ENCODE measurements at regions not wholly inside any gene's neighbourhood (a gene's known extent, or its start where the extent isn't known, plus 50 kb on each side); places are given as distances from the start of the nearest gene placed in this dataset.

- H3K9me2 ChIP-seq, result no peaks in the 10 kb centered on the region
- H3K4me3 ChIP-seq (ENCODE audit: low read depth in 2 of 2, low read length in 1 of 2), result no peak overlapping the region
- no peaks in the 10 kb centered on the region for H3K4me1 ChIP-seq (ENCODE audit: control insufficient read depth in 1 of 2, insufficient read depth in 2 of 2, low read depth in 1 of 2, low read length in 1 of 2)
- H3K4me2 ChIP-seq, result no peak overlapping the region
- H3K36me3 ChIP-seq (replicated peaks in 1 of 2; ENCODE audit: control insufficient read depth in 1 of 2, insufficient read depth in 2 of 2, low read length in 1 of 2), result no peaks in the 10 kb centered on the region
- POLR2A ChIA-PET, result no interaction called here
- CTCF ChIA-PET, result interaction anchor here (1.6 kb wide), 1 partner anchor 12 kb away, joined by 4 read pairs; no protein-coding TSS in a partner anchor
- H3F3A ChIP-seq (replicated peaks; ENCODE audit: insufficient read depth), result no peaks in the 10 kb centered on the region
- no peaks in the 10 kb centered on the region for H3K79me2 ChIP-seq (ENCODE audit: insufficient read depth)
- no peak overlapping the region for H2AFZ ChIP-seq (ENCODE audit: low read depth)
- DNase-seq, result no peak
- H3K27ac ChIP-seq (ENCODE audit: low read depth in 2 of 2, low read length in 1 of 2), result no peak overlapping the region
- H3K27me3 ChIP-seq (ENCODE audit: insufficient read depth), result peaks cover 13% of the 10 kb centered on the region; the same call in 1 of the 2 replicates
- no peaks in the 10 kb centered on the region for H4K20me1 ChIP-seq (ENCODE audit: insufficient read depth)
- TF ChIP-seq YY1 (IDR thresholded peaks at IDR 0.05; ENCODE audit: low read depth) (no peak), RAD21 (IDR thresholded peaks at IDR 0.05; ENCODE audit: low read length) (no peak)
- H3K9ac ChIP-seq, result no peak overlapping the region
- WGBS (ENCODE audit: low lambda C conversion rate), result 2% methylated on average over 5 of the region's 5 CpGs
- H3K9me3 ChIP-seq, result no peaks in the 10 kb centered on the region
These were observed 60.4 kb downstream of the EVX1 start for GRCh38 chr7:27303026-27303425.

- Histone ChIP-seq H3K27me3 (ENCODE audit: insufficient read depth) (peaks cover 13% of the 10 kb centered on the region; the same call in 1 of the 2 replicates), H3K9ac (no peak overlapping the region), H3K36me3 (replicated peaks in 1 of 2; ENCODE audit: control insufficient read depth in 1 of 2, insufficient read depth in 2 of 2, low read length in 1 of 2) (no peaks in the 10 kb centered on the region), H3K79me2 (ENCODE audit: insufficient read depth) (no peaks in the 10 kb centered on the region), H3K9me2 (no peaks in the 10 kb centered on the region), H3K27ac (ENCODE audit: low read depth in 2 of 2, low read length in 1 of 2) (no peak overlapping the region), H3K4me2 (no peak overlapping the region), H2AFZ (ENCODE audit: low read depth) (no peak overlapping the region), H3K9me3 (no peaks in the 10 kb centered on the region), H4K20me1 (ENCODE audit: insufficient read depth) (no peaks in the 10 kb centered on the region), H3K4me1 (ENCODE audit: control insufficient read depth in 1 of 2, insufficient read depth in 2 of 2, low read depth in 1 of 2, low read length in 1 of 2) (no peaks in the 10 kb centered on the region), H3K4me3 (ENCODE audit: low read depth in 2 of 2, low read length in 1 of 2) (no peak overlapping the region), H3F3A (replicated peaks; ENCODE audit: insufficient read depth) (no peaks in the 10 kb centered on the region)
- CTCF ChIA-PET, result no interaction called here
- WGBS (ENCODE audit: low lambda C conversion rate), result 28% methylated on average over 6 of the region's 6 CpGs
- POLR2A ChIA-PET, result no interaction called here
- no peak for TF ChIP-seq TAF1 (IDR thresholded peaks at IDR 0.05; ENCODE audit: borderline replicate concordance, low read depth, low read length)
- no peak for TF ChIP-seq MEF2A (IDR thresholded peaks at IDR 0.05; ENCODE audit: borderline replicate concordance, low read depth)
- TF ChIP-seq MXI1 (IDR thresholded peaks at IDR 0.05; ENCODE audit: low read depth, low read length), result no peak
- TF ChIP-seq RXRA (IDR thresholded peaks at IDR 0.05; ENCODE audit: borderline replicate concordance, low read depth), result no peak
- no peak for TF ChIP-seq MAX (IDR thresholded peaks at IDR 0.05; ENCODE audit: low read depth)
- no peak for TF ChIP-seq FOXJ3 (CRISPR knock-in tag; IDR thresholded peaks at IDR 0.05)
- TF ChIP-seq EP300 (IDR thresholded peaks at IDR 0.05; ENCODE audit: borderline replicate concordance in 1 of 2, low read depth in 1 of 2, low read length in 1 of 2), result no peak
- no peak for TF ChIP-seq TCF12 (IDR thresholded peaks at IDR 0.05)
- TF ChIP-seq ELF1 (IDR thresholded peaks at IDR 0.05), result no peak
- no peak for DNase-seq
These were observed 63.3 kb downstream of the EVX1 start for GRCh38 chr7:27305854-27306253.

GRCh38 chr7:27312820-27313219 lies 70.2 kb downstream of the EVX1 start:
- H3K4me2 ChIP-seq, result no peak overlapping the region
- 8% methylated on average over 4 of the region's 4 CpGs for WGBS (ENCODE audit: low lambda C conversion rate)
- no peak for DNase-seq
- no peaks in the 10 kb centered on the region for H3K9me2 ChIP-seq
- H3K4me3 ChIP-seq (ENCODE audit: low read depth in 2 of 2, low read length in 1 of 2), result no peak overlapping the region
- no peaks in the 10 kb centered on the region for H4K20me1 ChIP-seq (ENCODE audit: insufficient read depth)
- no peaks in the 10 kb centered on the region for H3F3A ChIP-seq (replicated peaks; ENCODE audit: insufficient read depth)
- H3K36me3 ChIP-seq (replicated peaks in 1 of 2; ENCODE audit: control insufficient read depth in 1 of 2, insufficient read depth in 2 of 2, low read length in 1 of 2), result no peaks in the 10 kb centered on the region
- no peak overlapping the region for H2AFZ ChIP-seq (ENCODE audit: low read depth)
- H3K27me3 ChIP-seq (ENCODE audit: insufficient read depth), result peaks cover 15% of the 10 kb centered on the region; the same call in 1 of the 2 replicates
- no peaks in the 10 kb centered on the region for H3K9me3 ChIP-seq
- H3K4me1 ChIP-seq (ENCODE audit: control insufficient read depth in 1 of 2, insufficient read depth in 2 of 2, low read depth in 1 of 2, low read length in 1 of 2), result no peaks in the 10 kb centered on the region
- no peaks in the 10 kb centered on the region for H3K79me2 ChIP-seq (ENCODE audit: insufficient read depth)
- no peak overlapping the region for H3K9ac ChIP-seq
- H3K27ac ChIP-seq (ENCODE audit: low read depth in 2 of 2, low read length in 1 of 2), result no peak overlapping the region
- no peak for TF ChIP-seq TCF12 (IDR thresholded peaks at IDR 0.05)
- ChIA-PET POLR2A (no interaction called here), CTCF (no interaction called here)

All from SK-N-SH (cell line).